GM21619 (cell line): ENCODE measurements at regions not wholly inside any gene's neighbourhood (a gene's known extent, or its start where the extent isn't known, plus 50 kb on each side); places are given as distances from the start of the nearest gene placed in this dataset.
"Not testable (repeated sequence)": the region's sequence is repeated elsewhere in the genome, so short reads cannot be mapped to it uniquely, and the experiment has no call there.

Experiments used
- ATAC-seq: cut with Tn5 transposase; IDR thresholded peaks from one replicate; pipeline ENCODE4 v1.9.1; 2021; ENCODE audit not compliant: unreplicated experiment

GRCh38 chr1:181170194-181170593, 81.7 kb downstream of the IER5 start:
- ATAC-seq, result no peak

- no peak for ATAC-seq
These were observed 83.6 kb downstream of the IER5 start for GRCh38 chr1:181172082-181172481.

- no peak for ATAC-seq
These were observed 85.4 kb downstream of the IER5 start for GRCh38 chr1:181173761-181174447.

GRCh38 chr1:181174861-181175260, 86.4 kb downstream of the IER5 start:
- ATAC-seq, result no peak

- no peak for ATAC-seq
These were observed 86.9 kb downstream of the IER5 start for GRCh38 chr1:181175356-181175910.

GRCh38 chr1:181175955-181176354, 87.5 kb downstream of the IER5 start:
- no peak for ATAC-seq

GRCh38 chr1:181178241-181178879, 89.9 kb downstream of the IER5 start:
- no peak for ATAC-seq

- ATAC-seq, result no peak
These were observed 90.9 kb downstream of the IER5 start for GRCh38 chr1:181179279-181179986.

GRCh38 chr1:181179987-181180365, 91.5 kb downstream of the IER5 start:
- no peak for ATAC-seq

GRCh38 chr1:181180407-181181031, 92.0 kb downstream of the IER5 start:
- no peak for ATAC-seq

GRCh38 chr1:181181792-181182585, 93.5 kb downstream of the IER5 start:
- ATAC-seq, result no peak

GRCh38 chr1:181184621-181185020, 96.1 kb downstream of the IER5 start:
- ATAC-seq, result no peak

GRCh38 chr1:181185461-181185860, 97.0 kb downstream of the IER5 start:
- ATAC-seq, result no peak

GRCh38 chr1:181186133-181186532, 97.6 kb downstream of the IER5 start:
- not testable (repeated sequence) for ATAC-seq

GRCh38 chr1:181187337-181188126, 99.0 kb downstream of the IER5 start:
- ATAC-seq, result no peak

- ATAC-seq, result no peak
These were observed 100.7 kb downstream of the IER5 start for GRCh38 chr1:181189245-181189644.

- peak; percentile 50 for ATAC-seq
These were observed 101.3 kb downstream of the IER5 start for GRCh38 chr1:181189691-181190363.

- no peak for ATAC-seq
These were observed 102.0 kb downstream of the IER5 start for GRCh38 chr1:181190364-181191035.
